Effector CD8-positive, alpha-beta T cell (primary cell): ENCODE measurements at regions not wholly inside any gene's neighbourhood (a gene's known extent, or its start where the extent isn't known, plus 50 kb on each side); places are given as distances from the start of the nearest gene placed in this dataset.
"Not testable (repeated sequence)": the region's sequence is repeated elsewhere in the genome, so short reads cannot be mapped to it uniquely, and the experiment has no call there.

ENCODE experiments used
- DNase-seq: peaks from one replicate; lab custom pipeline; 2025; lab: John Stamatoyannopoulos, UW

DNA sequence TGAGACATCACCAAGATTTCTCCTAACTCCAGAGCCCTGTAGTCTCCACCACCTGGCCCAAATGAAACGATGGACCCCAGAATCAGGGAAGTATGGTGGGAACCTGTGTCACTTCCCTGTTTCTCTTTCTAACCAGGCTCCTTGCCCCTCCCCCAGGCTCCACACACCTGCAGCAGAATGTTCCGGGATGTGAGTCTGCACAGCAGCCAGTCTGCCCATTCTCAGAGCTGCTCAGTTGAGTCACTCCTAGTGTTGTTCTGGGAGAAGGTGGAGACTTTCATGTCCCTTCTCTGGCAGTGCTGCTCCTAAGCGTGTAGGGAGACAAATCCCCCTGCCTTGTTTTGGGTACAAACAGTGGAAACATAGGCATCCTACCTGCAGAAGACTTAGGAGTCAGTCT lies 76.0 kb upstream of the XPA start:
- no peak for DNase-seq

DNA sequence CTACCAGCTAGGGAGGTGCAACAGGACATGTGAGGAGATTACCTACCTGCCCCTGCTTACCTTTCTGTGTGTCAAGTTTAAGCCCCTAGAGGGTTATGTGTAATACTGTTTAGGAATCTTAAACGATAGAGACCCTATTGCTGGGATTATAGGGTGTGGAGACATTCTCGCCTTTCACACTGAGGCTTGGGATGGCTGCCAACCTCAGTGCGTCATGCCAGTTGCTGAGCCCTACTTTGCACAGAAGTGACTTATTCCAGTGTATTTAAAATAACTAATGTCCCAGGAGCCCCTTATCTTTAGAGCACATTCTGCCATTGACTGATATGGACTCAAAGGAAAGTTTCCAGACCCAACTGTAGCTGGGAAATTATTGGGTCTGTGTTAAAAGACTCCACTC lies 76.6 kb upstream of the XPA start:
- DNase-seq: no peak

DNA sequence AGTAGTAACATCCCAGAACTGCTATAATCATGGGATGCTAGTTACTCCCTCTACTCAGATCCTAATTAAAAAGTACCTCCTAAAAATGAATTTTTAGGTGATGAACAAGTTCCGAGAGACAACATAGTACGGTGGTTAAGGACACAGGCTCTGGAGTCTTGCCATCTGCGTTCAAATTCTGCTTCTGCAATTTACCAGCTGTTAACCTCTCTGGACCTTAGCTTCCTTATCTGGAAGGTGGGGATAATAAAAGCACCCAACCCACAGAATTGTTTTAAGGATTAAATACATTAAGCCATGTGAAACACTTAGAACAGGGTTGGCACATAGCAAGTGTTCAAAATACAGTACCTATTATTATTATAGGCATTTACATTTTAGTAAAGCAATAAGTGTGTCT lies 77.5 kb upstream of the XPA start:
- DNase-seq: no peak

DNA sequence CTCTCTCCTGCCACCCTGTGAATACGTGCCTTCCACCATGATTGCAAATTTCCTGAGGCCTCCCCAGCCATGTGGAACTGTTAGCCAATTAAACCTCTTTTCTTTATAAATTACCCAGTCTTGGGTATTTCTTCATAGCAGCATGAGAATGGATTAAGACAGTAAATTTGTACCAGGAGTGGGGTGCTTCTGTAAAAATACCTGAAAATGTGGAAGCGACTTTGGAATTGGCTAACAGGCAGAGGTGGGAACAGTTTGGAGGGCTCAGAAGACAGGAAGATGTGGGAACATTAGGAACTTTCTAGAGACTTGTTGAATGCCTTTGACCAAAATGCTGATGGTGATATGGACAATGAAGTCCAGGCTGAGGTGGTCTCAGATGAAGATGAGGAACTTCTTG lies 74.3 kb upstream of the FOXE1 start:
- DNase-seq: not testable (repeated sequence)

DNA sequence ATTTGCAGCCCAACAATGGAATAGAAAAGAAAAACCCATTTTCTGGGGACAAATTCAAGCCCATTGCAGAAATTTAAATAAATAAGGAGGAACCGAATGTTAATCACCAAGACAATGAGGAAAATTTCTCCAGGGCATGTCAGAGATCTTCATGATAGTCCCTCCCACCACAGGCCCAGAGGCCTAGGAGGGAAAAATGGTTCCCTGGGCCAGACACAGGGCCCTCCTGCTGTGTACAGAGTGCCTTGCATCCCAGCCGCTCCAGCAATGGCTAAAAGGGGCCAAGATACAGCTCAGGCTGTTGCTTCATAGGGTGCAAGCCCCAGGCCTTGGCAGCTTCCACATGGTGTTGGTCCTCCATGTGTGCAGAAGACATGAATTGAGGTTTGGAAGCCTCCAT lies 73.4 kb upstream of the FOXE1 start:
- no peak for DNase-seq

DNA sequence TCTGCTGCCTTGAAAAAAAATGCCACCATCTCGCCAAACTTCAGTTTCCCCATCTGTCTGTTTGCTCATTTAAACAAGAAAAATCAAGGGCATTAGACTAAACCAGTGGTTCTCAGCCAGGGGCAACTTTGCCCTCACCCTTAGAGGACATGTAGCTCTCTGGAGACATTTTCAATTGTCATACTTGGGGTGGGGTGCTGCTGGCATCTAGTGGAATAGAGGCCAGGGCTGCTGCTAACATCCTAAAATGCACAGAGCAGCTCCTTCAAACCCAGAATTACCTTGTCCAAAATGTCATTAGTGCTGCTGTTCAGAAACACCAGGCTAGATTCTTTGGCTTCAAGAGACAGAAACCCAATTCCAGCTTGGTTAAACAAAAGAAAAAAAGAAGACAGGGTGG lies 71.1 kb upstream of the FOXE1 start:
- DNase-seq: no peak

DNA sequence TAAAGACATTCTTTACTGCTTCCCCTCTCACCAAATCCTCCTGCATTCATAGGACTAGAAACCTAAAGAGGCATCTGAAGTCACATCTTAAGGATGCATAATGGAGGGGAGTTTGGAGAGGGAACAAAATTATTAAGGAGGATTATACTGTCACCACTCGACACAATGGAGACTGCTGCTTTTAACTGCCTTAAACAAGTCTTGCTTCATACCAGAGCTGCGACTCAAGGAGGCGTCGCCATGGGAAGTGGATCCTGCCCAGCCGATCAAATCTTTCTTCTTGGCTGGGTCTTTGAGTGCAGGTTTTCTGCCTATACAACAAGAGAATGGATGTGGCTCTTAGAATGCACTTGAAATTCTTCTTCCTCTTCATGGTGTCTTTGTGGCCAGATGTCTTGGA lies 66.7 kb upstream of the FOXE1 start:
- DNase-seq: no peak

DNA sequence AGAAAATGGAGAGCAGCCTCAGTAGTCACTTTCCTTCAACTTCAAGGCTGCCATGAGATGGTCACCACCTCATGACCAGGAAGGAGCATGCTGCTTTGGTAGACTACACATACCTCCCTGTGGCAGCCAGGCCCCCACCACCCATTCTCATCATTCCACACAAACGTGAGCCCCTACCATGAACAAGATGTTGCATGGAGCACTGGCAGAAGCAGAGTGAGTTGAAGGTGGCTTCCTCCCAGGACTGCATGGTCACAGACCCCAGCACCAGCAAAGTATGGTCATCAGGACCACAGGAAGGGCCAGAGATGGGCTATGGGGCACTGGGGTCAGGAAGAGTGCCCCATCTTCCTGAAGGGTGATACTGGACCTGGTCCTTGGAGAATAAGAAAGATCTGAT lies 65.5 kb upstream of the FOXE1 start:
- no peak for DNase-seq

DNA sequence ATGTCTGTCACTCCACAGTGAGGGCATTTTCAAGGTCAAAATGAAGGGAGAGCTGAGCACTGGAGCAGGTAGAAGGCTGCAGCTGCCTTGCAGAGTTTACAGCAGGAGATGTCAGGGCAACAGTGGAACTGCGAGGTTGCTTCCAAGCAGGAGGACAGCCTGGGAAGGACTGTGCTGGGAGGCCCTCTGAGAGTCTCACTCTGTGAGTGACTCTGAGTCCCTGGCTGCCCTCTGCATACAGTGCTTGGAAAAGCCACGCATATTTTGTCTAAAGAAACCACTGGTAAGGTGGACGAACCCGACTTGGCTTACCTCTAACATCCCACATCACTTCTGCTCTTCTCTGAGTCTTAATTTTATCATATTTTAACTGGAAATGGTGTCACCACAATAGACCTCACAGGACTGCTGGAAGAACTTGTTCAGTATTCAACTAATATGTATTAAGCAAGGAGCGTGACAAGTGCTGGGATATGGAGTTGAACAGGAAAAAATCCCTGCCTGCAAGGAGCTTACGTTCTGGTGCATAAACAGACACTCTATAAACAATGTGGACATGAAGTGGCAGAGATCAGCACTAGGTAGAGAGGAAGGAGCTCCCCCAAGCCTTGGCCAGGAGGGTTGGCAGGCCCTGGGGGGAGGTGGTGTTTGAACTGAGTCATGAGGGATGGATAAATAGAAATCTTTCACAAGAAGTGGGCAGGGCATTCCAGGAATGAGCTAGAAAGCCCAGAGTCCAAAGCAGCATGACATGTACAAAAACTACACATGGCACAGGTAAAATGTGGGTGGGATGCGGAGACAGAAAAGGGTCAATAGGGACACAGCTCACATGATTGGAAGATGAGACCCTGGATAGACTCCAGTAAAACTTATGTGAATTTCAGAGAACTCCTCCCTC lies 64.0 kb upstream of the FOXE1 start:
- DNase-seq: no peak

DNA sequence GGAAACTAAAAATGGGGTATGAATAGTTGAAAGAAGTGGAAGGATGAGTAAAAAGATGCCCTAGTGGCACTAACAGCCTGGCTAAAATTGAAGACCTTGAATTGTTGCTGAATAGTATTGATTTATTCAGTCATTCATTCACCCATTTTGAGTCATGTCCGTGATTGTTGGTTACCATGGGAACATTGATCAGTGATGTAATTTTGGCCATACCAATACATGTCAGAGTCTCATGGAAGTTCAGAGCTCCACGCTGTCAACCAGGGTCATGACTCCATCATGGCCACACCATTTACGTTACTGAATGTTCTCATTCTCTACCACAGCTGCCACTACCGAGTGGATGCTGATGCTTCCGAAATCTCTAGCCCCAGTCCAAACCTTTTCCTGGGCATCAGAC lies 62.5 kb upstream of the FOXE1 start:
- no peak for DNase-seq

DNA sequence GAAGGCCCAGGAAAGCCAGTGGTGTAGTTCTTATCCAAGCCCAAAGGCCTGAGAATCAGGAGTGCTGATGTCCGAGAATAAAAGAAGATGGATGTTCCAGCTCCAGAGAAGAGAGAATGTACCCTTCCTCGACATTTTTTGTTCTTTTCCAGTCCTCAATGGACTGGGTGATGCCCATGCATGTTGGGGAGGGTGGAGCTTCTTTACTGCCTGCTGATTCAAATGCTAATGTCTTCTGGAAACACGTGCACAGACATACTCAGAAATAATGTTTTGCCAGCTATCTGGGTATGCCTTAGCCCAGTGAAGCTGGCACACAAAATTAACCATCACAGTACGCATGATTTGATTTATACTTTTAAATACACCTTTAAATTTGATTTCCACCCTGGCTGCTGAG lies 61.5 kb upstream of the FOXE1 start:
- DNase-seq: no peak

DNA sequence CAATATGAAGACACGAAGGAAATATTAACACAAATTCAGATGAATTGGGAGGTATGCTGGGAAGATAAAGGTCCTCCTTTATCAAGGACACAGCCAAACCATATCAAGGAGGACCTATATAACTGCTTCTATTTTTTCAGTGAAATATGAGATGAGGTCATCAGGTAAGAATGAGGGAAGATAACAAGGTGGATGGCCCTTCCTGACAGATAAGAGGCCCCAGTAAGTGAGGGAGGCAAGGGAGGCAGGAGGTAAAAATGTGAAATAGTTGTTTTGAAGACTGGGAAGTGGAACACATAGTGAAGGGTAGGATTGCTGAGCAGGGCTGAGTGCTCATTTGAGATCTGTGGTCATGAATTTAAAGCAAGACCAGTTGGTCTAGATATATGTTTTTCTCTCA lies 60.0 kb upstream of the FOXE1 start:
- no peak for DNase-seq

DNA sequence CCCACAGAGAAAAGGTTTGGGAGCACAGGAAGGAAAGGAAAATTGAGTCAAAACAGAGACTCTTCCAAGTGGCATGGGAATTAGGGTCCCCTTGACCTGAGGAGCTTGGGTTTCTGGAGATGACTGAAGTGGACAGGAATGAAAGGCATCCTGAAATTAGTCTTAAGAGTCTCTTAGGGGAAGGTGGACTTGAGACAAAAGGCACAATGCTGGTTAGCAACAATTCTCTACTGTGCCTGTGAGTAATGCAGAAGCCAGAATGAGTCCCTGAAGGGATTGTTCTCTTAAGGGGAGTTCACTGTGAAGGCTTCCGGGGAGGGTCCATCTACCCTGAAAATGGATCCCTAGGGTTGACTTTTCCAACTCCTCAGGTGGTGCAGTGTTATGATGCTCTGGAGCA lies 58.4 kb upstream of the FOXE1 start:
- no peak for DNase-seq

DNA sequence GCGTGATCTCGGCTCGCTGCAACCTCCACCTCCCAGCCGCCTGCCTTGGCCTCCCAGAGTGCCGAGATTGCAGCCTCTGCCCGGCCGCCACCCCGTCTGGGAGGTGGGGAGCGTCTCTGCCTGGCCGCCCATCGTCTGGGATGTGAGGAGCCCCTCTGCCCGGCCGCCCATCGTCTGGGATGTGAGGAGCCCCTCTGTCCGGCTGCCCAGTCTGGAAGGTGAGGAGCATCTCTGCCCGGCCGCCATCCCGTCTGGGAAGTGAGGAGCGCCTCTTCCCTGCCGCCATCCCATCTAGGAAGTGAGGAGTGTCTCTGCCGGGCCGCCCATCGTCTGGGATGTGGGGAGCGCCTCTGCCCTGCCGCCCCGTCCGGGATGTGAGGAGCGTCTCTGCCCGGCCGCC lies 56.9 kb upstream of the FOXE1 start:
- not testable (repeated sequence) for DNase-seq

DNA sequence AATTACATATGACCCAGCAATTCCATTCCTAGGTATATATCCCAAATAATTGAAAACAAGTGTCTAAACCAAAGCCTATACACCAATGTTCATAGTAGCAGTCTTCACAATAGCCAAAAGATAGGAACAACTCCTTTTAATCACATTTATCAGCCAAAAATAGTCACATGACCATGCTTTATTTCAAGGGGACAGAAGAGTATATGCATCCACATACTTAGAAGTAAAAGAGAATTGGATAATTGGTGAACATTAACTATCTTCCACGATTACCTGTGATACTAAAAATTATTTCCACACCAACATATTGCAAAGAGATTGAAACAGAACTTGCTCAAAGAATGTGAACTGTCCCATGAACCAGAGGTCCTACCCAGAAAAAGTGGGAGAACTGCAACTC lies 51.8 kb upstream of the FOXE1 start:
- no peak for DNase-seq

DNA sequence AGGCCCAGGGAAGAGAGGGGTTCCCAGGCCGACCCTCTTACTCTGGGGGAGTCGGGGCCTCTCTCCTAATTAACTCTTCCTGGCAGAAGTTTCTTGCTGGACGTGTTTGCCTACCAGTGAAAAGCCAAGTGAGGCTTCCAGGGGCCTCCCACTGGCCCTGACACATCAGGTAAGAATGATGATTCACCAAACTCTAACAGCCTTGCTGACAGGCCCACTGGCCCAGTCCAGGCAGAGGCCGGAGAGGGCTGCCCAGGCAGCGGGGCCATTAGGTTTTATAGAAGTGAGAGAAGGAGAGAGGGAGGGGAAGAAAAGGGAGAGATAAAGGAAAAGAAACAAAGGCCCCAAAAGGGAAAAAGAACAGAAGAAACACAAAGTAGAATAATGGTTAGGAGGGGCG lies 50.8 kb upstream of the FOXE1 start:
- no peak for DNase-seq

DNA sequence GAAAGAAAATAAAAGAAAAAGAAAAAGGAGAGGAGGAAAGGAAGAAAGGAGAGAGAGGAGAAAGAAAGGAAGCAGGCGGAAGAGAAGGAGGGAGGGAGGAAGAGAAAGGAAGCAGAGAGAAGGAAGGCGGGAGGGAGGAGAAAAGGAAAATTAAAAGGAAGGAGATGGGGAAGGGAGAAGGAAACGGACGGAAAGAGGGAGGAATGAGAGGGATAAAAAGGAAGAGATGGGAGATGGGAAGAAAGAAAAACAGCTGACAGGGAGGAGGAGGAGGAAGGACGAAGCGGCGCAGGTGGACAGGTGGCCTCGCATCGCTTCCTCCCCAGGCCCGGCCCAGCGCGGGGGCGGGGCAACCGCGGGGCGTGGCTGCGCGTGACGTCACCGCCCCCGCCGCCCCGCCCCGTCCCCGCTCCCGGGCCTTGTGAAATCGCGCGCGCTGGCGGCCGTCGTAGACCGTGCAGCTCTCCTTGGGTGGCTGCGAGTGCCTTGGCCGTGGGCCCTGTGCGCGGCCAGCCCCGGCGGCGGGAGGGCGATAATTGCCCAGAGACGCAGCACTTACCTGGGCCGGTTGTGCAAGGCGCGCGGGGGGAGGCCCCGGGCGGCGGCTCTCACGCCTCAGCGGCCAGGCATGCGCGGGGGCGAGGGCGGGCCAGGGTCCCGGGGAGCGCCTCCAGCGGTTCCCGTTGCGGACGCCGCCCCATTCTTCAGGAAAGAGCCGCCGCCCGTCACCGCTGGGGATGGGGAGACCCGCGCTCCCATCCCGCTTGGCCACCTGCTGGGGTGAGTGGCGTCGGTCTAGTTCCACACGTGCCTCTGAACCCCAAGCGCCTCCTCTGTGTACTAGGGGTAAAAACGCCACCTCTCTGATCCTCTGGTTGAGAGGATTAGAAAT lies 49.6 kb upstream of the FOXE1 start:
- peak; percentile 62 for DNase-seq
